ENCODE measurements at regions not wholly inside any gene's neighbourhood (a gene's known extent, or its start where the extent isn't known, plus 50 kb on each side); places are given as distances from the start of the nearest gene placed in this dataset.

DNA sequence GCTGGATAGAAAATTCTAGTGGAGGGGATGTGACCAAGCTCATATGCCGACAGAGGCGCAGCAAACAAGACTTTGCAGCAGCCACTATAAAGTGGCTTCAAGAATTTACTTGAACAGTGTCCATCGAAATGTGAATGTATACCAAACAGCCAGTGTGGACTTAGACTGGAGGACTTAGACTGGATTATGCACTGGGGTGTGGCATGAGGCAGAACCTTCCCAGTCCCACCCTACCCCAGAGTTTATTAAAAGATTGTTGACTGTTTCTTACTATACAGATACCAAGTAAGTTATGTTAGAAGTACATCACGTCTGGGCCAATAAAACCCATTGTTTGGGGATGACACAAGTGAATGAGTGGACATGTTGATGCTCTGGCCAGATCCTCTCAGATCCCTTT is 561.3 kb upstream of the KLF4 start:
- TF ChIP-seq, protein P1, sequence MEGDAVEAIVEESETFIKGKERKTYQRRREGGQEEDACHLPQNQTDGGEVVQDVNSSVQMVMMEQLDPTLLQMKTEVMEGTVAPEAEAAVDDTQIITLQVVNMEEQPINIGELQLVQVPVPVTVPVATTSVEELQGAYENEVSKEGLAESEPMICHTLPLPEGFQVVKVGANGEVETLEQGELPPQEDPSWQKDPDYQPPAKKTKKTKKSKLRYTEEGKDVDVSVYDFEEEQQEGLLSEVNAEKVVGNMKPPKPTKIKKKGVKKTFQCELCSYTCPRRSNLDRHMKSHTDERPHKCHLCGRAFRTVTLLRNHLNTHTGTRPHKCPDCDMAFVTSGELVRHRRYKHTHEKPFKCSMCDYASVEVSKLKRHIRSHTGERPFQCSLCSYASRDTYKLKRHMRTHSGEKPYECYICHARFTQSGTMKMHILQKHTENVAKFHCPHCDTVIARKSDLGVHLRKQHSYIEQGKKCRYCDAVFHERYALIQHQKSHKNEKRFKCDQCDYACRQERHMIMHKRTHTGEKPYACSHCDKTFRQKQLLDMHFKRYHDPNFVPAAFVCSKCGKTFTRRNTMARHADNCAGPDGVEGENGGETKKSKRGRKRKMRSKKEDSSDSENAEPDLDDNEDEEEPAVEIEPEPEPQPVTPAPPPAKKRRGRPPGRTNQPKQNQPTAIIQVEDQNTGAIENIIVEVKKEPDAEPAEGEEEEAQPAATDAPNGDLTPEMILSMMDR (IDR thresholded peaks at IDR 0.05): no peak
- intact Hi-C loops (cut with micrococcal nuclease): loop anchor here in 1 of 2 donors (10.0 kb wide), 1 partner anchor 116 kb away; no protein-coding TSS in a partner anchor
- Mint-ChIP-seq H3K27me3 (ENCODE audit: low read depth in 3 of 3) (peaks cover 1 to 5% (median 1%) of the 10 kb centered on the region in 3 donors), H3K9me3 (no peaks in the 10 kb centered on the region), H3K27ac (no peak overlapping the region), H3K4me1 (peaks cover 17% of the 10 kb centered on the region), H3K36me3 (peaks cover 6 to 22% of the 10 kb centered on the region in 2 donors), H3K4me3 (no peak overlapping the region)
- WGBS (ENCODE audit: insufficient coverage): 100% methylated on average over 1 of the region's 4 CpGs
- Histone ChIP-seq H3K4me2 (replicated peaks; ENCODE audit: extremely low read depth, low read length, poor library complexity, severe bottlenecking) (no peak overlapping the region), H3K4me3 (replicated peaks in 1 of 3; ENCODE audit: low read depth in 2 of 3, low read length in 3 of 3) (no peak overlapping the region), H3K79me2 (ENCODE audit: insufficient read depth, low read length) (no peaks in the 10 kb centered on the region), H3K9me3 (replicated peaks in 1 of 2; ENCODE audit: control insufficient read depth in 1 of 2, insufficient read depth in 1 of 2, low read length in 2 of 2) (no peaks in the 10 kb centered on the region), H3K36me3 (replicated peaks in 1 of 2; ENCODE audit: control insufficient read depth in 1 of 2, insufficient read depth in 2 of 2, low read length in 2 of 2) (no peaks in the 10 kb centered on the region), H3K9ac (ENCODE audit: insufficient read depth, low read length, poor library complexity, severe bottlenecking) (no peak overlapping the region), H3K27me3 (ENCODE audit: control insufficient read depth in 2 of 2, insufficient read depth in 2 of 2, low read length in 2 of 2) (no peaks in the 10 kb centered on the region), H3K27ac (ENCODE audit: low read depth in 1 of 2, low read length in 2 of 2) (no peak overlapping the region), H3K4me1 (ENCODE audit: control insufficient read depth in 1 of 2, insufficient read depth in 2 of 2, low read length in 2 of 2) (peaks cover 13 to 14% of the 10 kb centered on the region in 2 donors), H4K20me1 (ENCODE audit: insufficient read depth, low read length) (no peaks in the 10 kb centered on the region), H2AFZ (ENCODE audit: insufficient read depth, low read depth, low read length, poor library complexity, severe bottlenecking) (no peak overlapping the region)
- no peak for DNase-seq

DNA sequence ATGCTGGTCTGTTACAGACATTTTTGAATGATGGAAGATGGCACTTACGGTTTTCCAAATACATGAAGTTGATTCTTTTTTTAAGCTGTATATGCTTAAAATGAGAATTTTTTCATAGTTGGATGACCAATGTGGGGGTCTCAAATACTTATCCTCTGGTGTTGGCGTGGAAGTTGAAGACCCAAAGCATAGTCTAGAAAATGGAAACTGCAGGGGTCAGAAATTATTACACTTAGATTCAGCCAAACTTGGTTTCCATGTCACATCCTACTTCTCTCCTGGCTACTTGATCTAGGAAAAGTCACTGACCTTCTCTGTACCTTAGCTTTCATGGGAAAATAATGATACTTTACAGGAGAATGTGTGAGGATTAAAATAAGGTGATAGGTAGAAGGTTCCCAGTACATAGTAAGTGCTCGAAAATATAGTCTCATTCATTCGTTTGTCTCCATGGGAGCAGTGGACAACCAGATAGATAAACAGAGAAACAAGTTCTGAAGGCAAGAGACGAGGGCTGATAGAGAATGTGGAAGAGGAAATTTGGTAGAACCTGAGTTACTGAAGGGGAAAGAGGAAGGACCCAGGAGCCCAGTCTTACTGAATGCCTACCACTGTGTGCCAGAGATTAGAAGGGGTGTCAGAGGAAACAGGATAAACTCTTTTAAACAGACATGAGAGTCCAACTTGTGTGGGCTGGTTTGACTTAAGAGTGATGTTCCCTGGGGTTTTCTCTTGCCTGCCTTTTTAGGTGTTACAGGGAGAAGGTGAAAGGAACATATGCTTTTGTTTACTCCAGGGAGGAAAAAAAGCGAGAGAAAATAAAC is 560.3 kb upstream of the KLF4 start:
- no peaks in the 10 kb centered on the region for H4K20me1 ChIP-seq (ENCODE audit: insufficient read depth, low read length)
- Mint-ChIP-seq H3K9me3 (no peaks in the 10 kb centered on the region), H3K36me3 (peaks cover 6 to 22% of the 10 kb centered on the region in 2 donors), H3K27me3 (ENCODE audit: low read depth in 3 of 3) (peaks cover 1 to 5% (median 1%) of the 10 kb centered on the region in 3 donors), H3K27ac (peak overlapping the region in 2 of 7 donors; percentile 57 to 63), H3K4me1 (peaks cover 9% of the 10 kb centered on the region), H3K4me3 (no peak overlapping the region)
- H3K79me2 ChIP-seq (ENCODE audit: insufficient read depth, low read length): no peaks in the 10 kb centered on the region
- H3K9me3 ChIP-seq (replicated peaks in 1 of 2; ENCODE audit: control insufficient read depth in 1 of 2, insufficient read depth in 1 of 2, low read length in 2 of 2): no peaks in the 10 kb centered on the region
- peaks cover 5 to 6% of the 10 kb centered on the region in 2 donors for H3K4me1 ChIP-seq (ENCODE audit: control insufficient read depth in 1 of 2, insufficient read depth in 2 of 2, low read length in 2 of 2)
- H3K9ac ChIP-seq (ENCODE audit: insufficient read depth, low read length, poor library complexity, severe bottlenecking): no peak overlapping the region
- peak; percentile 13 to 38 (median 33) for DNase-seq
- TF ChIP-seq, protein P1 (IDR thresholded peaks at IDR 0.05): no peak
- H3K4me3 ChIP-seq (replicated peaks in 1 of 3; ENCODE audit: low read depth in 2 of 3, low read length in 3 of 3): no peak overlapping the region
- no peak overlapping the region for H2AFZ ChIP-seq (ENCODE audit: insufficient read depth, low read depth, low read length, poor library complexity, severe bottlenecking)
- no peaks in the 10 kb centered on the region for H3K36me3 ChIP-seq (replicated peaks in 1 of 2; ENCODE audit: control insufficient read depth in 1 of 2, insufficient read depth in 2 of 2, low read length in 2 of 2)
- no peak overlapping the region for H3K4me2 ChIP-seq (replicated peaks; ENCODE audit: extremely low read depth, low read length, poor library complexity, severe bottlenecking)
- H3K27me3 ChIP-seq (ENCODE audit: control insufficient read depth in 2 of 2, insufficient read depth in 2 of 2, low read length in 2 of 2): no peaks in the 10 kb centered on the region
- WGBS (ENCODE audit: insufficient coverage): 74% methylated on average over 5 of the region's 6 CpGs
- intact Hi-C loops (cut with micrococcal nuclease): loop anchor here in 1 of 2 donors (10.0 kb wide), 1 partner anchor 115 kb away; no protein-coding TSS in a partner anchor
- H3K27ac ChIP-seq (ENCODE audit: low read depth in 1 of 2, low read length in 2 of 2): no peak overlapping the region

Data from CD14-positive monocyte (primary cell).